LHCN-M2 (cell line): ENCODE measurements at regions not wholly inside any gene's neighbourhood (a gene's known extent, or its start where the extent isn't known, plus 50 kb on each side); places are given as distances from the start of the nearest gene placed in this dataset.

Experiments
- DNase-seq: peaks from one replicate; pipeline ENCODE4 v3.0.0-alpha.2; 2012; ENCODE audit warnings: low read depth

- no peak for DNase-seq
Observed at GRCh38 chr1:147452809-147453208, 88.5 kb upstream of the BCL9 start.

GRCh38 chr1:147463022-147463421 lies 78.3 kb upstream of the BCL9 start:
- no peak for DNase-seq

GRCh38 chr1:147466543-147466942 lies 74.8 kb upstream of the BCL9 start:
- DNase-seq: no peak

GRCh38 chr1:147470079-147470478 lies 71.2 kb upstream of the BCL9 start:
- no peak for DNase-seq

GRCh38 chr1:147472489-147472888 lies 68.8 kb upstream of the BCL9 start:
- DNase-seq: no peak

- no peak for DNase-seq
Observed at GRCh38 chr1:147472966-147473732, 68.2 kb upstream of the BCL9 start.

GRCh38 chr1:147473733-147474049 lies 67.6 kb upstream of the BCL9 start:
- no peak for DNase-seq

- no peak for DNase-seq
Observed at GRCh38 chr1:147475488-147475887, 65.8 kb upstream of the BCL9 start.

- DNase-seq: no peak
Observed at GRCh38 chr1:147478521-147478920, 62.8 kb upstream of the BCL9 start.

- no peak for DNase-seq
Observed at GRCh38 chr1:147479864-147480564, 61.3 kb upstream of the BCL9 start.

GRCh38 chr1:147480565-147480935 lies 60.8 kb upstream of the BCL9 start:
- DNase-seq: no peak

- DNase-seq: no peak
Observed at GRCh38 chr1:147486876-147487656, 54.2 kb upstream of the BCL9 start.

GRCh38 chr1:147491098-147491497 lies 50.2 kb upstream of the BCL9 start:
- no peak for DNase-seq
